Skeletal muscle tissue (tissue), 3 donors: ENCODE measurements at regions not wholly inside any gene's neighbourhood (a gene's known extent, or its start where the extent isn't known, plus 50 kb on each side); places are given as distances from the start of the nearest gene placed in this dataset.
"Not testable (repeated sequence)": the region's sequence is repeated elsewhere in the genome, so short reads cannot be mapped to it uniquely, and the experiment has no call there.

Experiments used
- H3K27ac ChIP-seq: one replicate; pipeline ENCODE4 v1.7.0; 2013; ENCODE audit warnings: mild to moderate bottlenecking, low read depth, low read length, inconsistent platforms
- H3K27me3 ChIP-seq, 3 donors: one replicate each; pipeline ENCODE4 v1.7.0; 2013; ENCODE audit warnings: low read length in 3 of 3; ENCODE audit not compliant: control insufficient read depth in 3 of 3, insufficient read depth in 3 of 3
- H3K36me3 ChIP-seq, 3 donors: one replicate each; pipeline ENCODE4 v1.7.0; 2013; ENCODE audit warnings: low read length in 3 of 3; ENCODE audit not compliant: control insufficient read depth in 3 of 3, insufficient read depth in 3 of 3
- H3K4me1 ChIP-seq, 3 donors: one replicate each; pipeline ENCODE4 v1.7.0; 2013; ENCODE audit warnings: low read length in 3 of 3, mild to moderate bottlenecking in 3 of 3; ENCODE audit not compliant: control insufficient read depth in 3 of 3, insufficient read depth in 3 of 3
- H3K4me3 ChIP-seq, 3 donors: one replicate each; pipeline ENCODE4 v1.7.0; 2013; ENCODE audit warnings: low read length in 3 of 3
- H3K9ac ChIP-seq, 3 donors: one replicate each; pipeline ENCODE4 v1.7.0; 2013; ENCODE audit warnings: low read length in 3 of 3, mild to moderate bottlenecking in 3 of 3, moderate library complexity in 2 of 3, low read depth in 1 of 3
- H3K9me3 ChIP-seq, 3 donors: one replicate each; pipeline ENCODE4 v1.7.0; 2013; ENCODE audit warnings: low read length in 3 of 3; ENCODE audit not compliant: control insufficient read depth in 3 of 3
- donor health status: Osteomylitis.

DNA sequence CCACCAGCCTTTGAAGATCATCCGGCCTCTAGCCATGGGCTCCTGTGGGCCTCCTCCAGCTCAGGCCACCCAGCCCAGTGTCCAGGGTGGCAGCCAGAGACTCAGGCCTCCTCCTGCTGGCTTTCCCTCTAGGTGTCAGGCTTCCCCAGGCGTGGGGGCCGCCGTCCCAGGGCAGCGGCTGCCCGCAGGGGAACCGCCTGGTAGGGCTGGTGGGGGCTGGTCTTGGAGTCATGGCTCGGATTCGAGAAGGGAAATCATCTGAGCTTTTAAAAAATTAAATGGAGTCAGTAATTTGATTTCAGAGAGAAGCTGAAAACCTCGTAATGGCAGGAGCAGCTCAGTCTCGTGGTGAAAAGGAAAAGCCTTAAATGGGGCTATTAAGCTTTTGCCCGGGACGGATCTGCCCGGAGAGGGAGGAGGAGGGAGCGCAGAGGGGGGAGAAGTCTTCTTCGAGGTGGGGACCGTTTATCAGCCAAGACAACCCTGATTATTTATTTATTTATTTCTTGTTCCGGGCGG lies 66.4 kb upstream of the TARDBP start:
- Histone ChIP-seq H3K4me3 (peak overlapping the region in 1 of 3 donors; percentile 3), H3K9me3 (no peaks in the 10 kb centered on the region), H3K27ac (no peak overlapping the region), H3K9ac (no peak overlapping the region), H3K27me3 (peaks cover 0 to 4% (median 3%) of the 10 kb centered on the region in 3 donors), H3K4me1 (peaks cover 23 to 53% (median 32%) of the 10 kb centered on the region in 3 donors), H3K36me3 (no peaks in the 10 kb centered on the region)

GRCh38 chr1:10947181-10947580 lies 65.3 kb upstream of the TARDBP start:
- Histone ChIP-seq H3K36me3 (no peaks in the 10 kb centered on the region), H3K9ac (no peak overlapping the region), H3K9me3 (no peaks in the 10 kb centered on the region), H3K27ac (no peak overlapping the region), H3K4me1 (peaks cover 19 to 48% (median 27%) of the 10 kb centered on the region in 3 donors), H3K27me3 (no peaks in the 10 kb centered on the region), H3K4me3 (no peak overlapping the region)

DNA sequence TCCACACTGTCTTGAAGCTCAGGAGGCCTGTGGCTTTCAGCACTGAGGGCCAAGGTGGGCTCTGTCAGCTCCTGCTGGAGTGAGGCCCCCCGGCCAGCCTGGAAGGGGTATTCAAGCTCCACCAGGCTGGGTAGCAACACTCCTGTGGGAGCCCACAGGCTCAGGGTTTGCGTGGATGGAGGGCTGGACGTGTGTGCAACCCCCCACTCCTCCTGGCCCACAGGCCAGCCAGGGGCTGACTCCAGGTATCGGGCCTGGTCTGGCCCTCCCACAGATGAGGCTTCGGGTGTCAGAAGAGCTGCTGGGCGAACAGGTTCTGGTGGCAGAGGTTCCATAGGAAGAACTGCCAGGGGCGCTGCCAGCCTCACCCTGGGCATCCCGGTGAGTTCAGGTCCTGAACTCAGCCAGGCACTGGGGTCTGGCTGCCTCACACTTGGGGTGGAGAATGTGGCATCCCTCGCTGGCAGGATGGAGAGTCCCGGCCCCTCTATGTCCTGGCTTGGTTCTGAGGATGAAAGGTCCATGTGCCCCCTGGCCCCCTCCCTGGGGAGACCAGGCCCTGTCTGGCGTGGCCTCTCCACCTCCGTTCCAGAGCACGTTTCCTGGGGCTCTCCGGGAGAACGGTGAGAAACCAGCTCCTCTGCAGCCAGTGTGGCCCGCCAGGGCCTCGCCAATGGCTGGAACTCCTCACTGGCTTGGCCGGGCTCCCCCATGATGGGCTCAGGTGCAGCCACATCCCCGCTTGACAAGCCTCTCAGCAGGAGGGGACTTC lies 64.6 kb upstream of the TARDBP start:
- Histone ChIP-seq H3K27ac (no peak overlapping the region), H3K4me1 (peaks cover 18 to 48% (median 25%) of the 10 kb centered on the region in 3 donors), H3K4me3 (no peak overlapping the region), H3K36me3 (peaks cover 0 to 3% (median 0%) of the 10 kb centered on the region in 3 donors), H3K27me3 (no peaks in the 10 kb centered on the region), H3K9me3 (no peaks in the 10 kb centered on the region), H3K9ac (no peak overlapping the region)

DNA sequence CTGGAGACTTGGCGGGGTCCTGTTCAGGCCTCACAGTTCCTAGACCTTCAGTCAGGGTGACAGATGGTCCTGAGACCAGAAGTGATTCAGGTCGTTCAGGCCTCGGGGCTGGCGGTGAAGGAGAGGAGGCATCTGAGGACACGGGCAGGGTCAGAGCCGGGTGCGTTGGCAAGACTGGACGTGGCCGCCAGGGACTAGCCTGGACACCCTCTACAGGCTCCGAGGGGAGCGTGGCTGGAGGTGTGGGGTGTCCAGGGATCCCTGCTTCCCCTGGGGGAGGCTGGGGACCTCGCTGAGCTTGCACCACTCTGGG lies 64.0 kb upstream of the TARDBP start:
- peaks cover 0 to 3% (median under 1%) of the 10 kb centered on the region in 3 donors for H3K9me3 ChIP-seq
- no peak overlapping the region for H3K4me3 ChIP-seq
- peaks cover 18 to 46% (median 25%) of the 10 kb centered on the region in 3 donors for H3K4me1 ChIP-seq
- H3K27ac ChIP-seq = no peak overlapping the region
- H3K27me3 ChIP-seq = no peaks in the 10 kb centered on the region
- H3K36me3 ChIP-seq = peaks cover 3 to 6% (median 3%) of the 10 kb centered on the region in 3 donors
- H3K9ac ChIP-seq = no peak overlapping the region

DNA sequence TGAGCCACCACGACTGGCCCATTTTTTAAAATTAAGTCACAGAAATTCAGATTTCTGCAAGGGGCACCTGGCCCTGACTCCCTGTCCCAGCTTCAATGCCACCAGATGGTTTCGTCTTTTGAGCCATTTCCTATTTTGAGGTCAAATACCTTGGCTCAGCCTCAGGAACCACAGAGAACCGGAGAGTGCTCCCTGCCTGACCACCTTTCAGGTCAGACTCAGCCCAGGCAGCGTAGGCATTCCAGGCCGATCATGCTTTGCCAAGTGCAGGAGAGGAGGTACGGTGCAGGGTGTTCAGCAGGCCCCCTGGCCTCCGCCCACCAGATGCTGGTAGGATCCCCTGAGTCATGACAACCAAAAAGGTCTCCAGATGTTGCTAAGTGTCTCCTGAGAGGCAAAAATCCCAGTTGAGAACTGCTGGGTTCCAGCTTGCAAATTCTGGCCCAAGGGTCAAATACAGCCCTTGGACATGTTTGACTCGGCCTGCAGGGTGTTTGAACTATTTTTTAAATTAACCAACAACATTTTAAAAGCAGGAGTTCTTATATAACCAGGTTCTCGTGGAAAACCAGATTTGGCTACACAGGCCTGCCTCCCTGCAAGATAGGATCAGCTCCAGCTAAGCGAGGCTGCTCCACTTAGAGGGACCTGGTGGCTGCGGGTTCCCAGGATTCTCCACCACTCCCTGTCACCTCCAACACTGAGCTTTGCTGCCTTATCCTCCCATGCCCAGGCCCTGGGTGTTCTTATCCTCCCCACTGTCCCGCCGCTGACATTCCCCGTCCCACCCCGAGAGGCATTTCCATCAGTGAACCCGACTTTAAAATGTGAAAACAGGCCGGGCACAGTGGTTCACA lies 61.9 kb upstream of the TARDBP start:
- H3K4me3 ChIP-seq = no peak overlapping the region

DNA sequence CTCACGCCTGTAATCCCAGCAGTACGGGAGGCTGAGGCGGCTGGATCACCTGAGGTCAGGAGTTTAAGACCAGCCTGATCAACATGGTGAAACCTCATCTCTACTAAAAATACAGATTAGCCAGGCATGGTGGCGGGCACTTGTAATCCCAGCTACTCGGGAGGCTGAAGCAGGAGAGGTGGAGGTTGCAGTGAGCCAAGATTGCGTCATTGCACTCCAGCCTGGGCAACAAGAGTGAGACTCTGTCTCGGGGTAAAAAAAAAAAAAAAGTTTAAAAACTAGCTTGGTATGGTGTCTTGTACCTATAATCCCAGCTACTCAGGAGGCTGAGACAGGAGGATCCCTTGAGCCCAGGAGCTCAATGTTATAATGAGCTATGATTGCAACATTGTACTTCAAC lies 61.2 kb upstream of the TARDBP start:
- H3K4me3 ChIP-seq, H3K27me3 ChIP-seq, H3K9me3 ChIP-seq, H3K27ac ChIP-seq, H3K9ac ChIP-seq: not testable (repeated sequence)
- H3K36me3 ChIP-seq = peaks cover 8 to 19% (median 9%) of the 10 kb centered on the region in 3 donors
- H3K4me1 ChIP-seq = peaks cover 3 to 29% (median 13%) of the 10 kb centered on the region in 3 donors

More for the DNA sequence above, 61.9 kb upstream of the TARDBP start:
- no peak overlapping the region for H3K27ac ChIP-seq
- H3K36me3 ChIP-seq = peaks cover 8 to 19% (median 9%) of the 10 kb centered on the region in 3 donors
- peaks cover 3 to 28% (median 14%) of the 10 kb centered on the region in 3 donors for H3K4me1 ChIP-seq
- H3K27me3 ChIP-seq = no peaks in the 10 kb centered on the region
- H3K9ac ChIP-seq = peak overlapping the region in 1 of 3 donors; percentile 16
- H3K9me3 ChIP-seq = peaks cover 6 to 8% (median 6%) of the 10 kb centered on the region in 3 donors

- Histone ChIP-seq H3K4me3 (no peak overlapping the region), H3K27ac (no peak overlapping the region), H3K36me3 (peaks cover 8 to 19% (median 9%) of the 10 kb centered on the region in 3 donors), H3K4me1 (peaks cover 7 to 26% (median 17%) of the 10 kb centered on the region in 3 donors), H3K27me3 (no peaks in the 10 kb centered on the region), H3K9me3 (peaks cover 6 to 8% (median 6%) of the 10 kb centered on the region in 3 donors), H3K9ac (no peak overlapping the region)
Observed at GRCh38 chr1:10951961-10952360, 60.5 kb upstream of the TARDBP start.

DNA sequence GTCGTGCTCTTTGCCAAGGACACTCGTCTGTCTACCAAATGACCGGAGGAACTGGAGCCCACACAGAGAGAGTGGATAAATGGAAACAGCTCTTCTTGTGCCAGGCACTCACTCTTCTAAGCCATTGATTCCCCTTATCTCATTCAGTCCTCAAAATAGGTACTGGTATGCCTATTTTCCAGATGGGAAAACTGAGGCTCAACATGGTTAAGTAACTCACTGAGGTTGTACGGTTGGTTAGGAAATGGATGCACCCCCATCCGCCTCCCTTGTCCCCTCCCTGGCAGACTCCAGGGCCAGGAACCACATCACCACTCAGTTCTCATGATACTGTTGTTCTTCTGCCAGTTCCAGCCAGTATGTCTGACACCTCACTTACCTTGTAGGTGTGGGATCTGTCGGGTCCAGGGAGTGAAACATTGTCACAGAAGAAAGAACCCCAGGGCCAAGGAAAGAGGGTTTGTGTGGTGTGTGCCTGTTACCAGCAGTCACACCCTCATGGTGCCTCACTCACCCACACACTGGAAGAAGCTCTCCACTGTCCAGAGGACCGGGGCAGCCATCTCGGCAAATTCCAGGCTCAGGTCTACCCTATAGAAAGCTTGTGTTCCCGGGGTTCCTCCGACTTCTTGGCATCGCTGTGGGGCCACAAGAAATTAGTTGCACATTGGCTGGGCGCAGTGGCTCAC lies 58.8 kb upstream of the TARDBP start:
- Histone ChIP-seq H3K9ac (no peak overlapping the region), H3K27me3 (no peaks in the 10 kb centered on the region), H3K27ac (no peak overlapping the region), H3K9me3 (peaks cover 6 to 8% (median 6%) of the 10 kb centered on the region in 3 donors), H3K4me3 (no peak overlapping the region), H3K4me1 (peaks cover 15 to 27% (median 25%) of the 10 kb centered on the region in 3 donors), H3K36me3 (peaks cover 8 to 19% (median 9%) of the 10 kb centered on the region in 3 donors)

DNA sequence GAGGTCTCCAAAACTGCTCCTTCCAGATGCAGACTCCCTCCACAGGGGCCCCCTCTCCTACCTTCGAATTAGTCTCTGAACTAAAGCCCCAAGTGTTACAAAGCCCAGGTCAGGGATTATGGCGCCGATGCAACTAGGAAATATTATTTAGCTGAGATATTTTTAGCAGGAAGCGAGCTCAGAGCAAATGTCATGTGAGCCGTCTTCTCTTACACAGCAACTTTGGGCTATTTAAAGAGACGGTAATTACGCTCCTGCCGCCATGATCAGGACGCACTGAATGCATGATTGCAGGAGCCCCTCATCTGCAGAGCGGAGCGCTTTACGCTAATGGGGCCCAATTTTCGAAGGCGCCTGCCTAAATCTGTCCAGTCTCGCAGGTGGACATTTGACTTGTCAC lies 55.3 kb upstream of the TARDBP start:
- Histone ChIP-seq H3K27me3 (no peaks in the 10 kb centered on the region), H3K4me1 (peaks cover 25 to 45% (median 44%) of the 10 kb centered on the region in 3 donors), H3K9me3 (peaks cover 6 to 8% (median 6%) of the 10 kb centered on the region in 3 donors), H3K4me3 (peak overlapping the region; percentile 51 to 71 (median 65)), H3K36me3 (peaks cover 8 to 19% (median 9%) of the 10 kb centered on the region in 3 donors), H3K9ac (peak overlapping the region; percentile 52 to 82 (median 75)), H3K27ac (peak overlapping the region; percentile 99)
